ENCODE measurements at regions not wholly inside any gene's neighbourhood (a gene's known extent, or its start where the extent isn't known, plus 50 kb on each side); places are given as distances from the start of the nearest gene placed in this dataset.
"Not testable (repeated sequence)": the region's sequence is repeated elsewhere in the genome, so short reads cannot be mapped to it uniquely, and the experiment has no call there.

GRCh38 chr5:98393205-98393604 is 380.3 kb upstream of the RGMB start:
- DNase-seq (ENCODE audit: low read depth in 1 of 2, low spot score in 2 of 2); H3K27me3 ChIP-seq (replicated peaks in 1 of 4; ENCODE audit: control insufficient read depth in 3 of 4, extremely low read depth in 1 of 4, insufficient read depth in 3 of 4, low read length in 3 of 4); H2BK20ac ChIP-seq (ENCODE audit: low read length); H3K56ac ChIP-seq (replicated peaks; ENCODE audit: insufficient read length, low read depth, low read length); H3K18ac ChIP-seq (ENCODE audit: extremely low read depth, low read length); H3K14ac ChIP-seq (ENCODE audit: insufficient read length); H2AFZ ChIP-seq (ENCODE audit: low read length); FAIRE-seq; H4K5ac ChIP-seq (ENCODE audit: insufficient read length, low read depth, low read length); H3K4ac ChIP-seq (replicated peaks; ENCODE audit: insufficient read length, low read depth, low read length); H3K79me1 ChIP-seq (ENCODE audit: low read depth, low read length); H3K27ac ChIP-seq (ENCODE audit: low read depth, low read length); H2BK15ac ChIP-seq (ENCODE audit: low read length); H2BK120ac ChIP-seq (replicated peaks; ENCODE audit: low read depth, low read length); H4K8ac ChIP-seq (ENCODE audit: extremely low read depth, insufficient read depth, low read length); H3K79me2 ChIP-seq (ENCODE audit: control insufficient read depth in 1 of 2, insufficient read depth in 2 of 2, low read length in 2 of 2); H3K23ac ChIP-seq (ENCODE audit: insufficient read length); H3K4me3 ChIP-seq (ENCODE audit: extremely low read depth in 1 of 4, insufficient read depth in 2 of 4, low read depth in 3 of 4, low read length in 4 of 4); POLR2A ChIA-PET (ENCODE audit: partially characterized antibody); H3K23me2 ChIP-seq (ENCODE audit: low read depth, low read length); H3K4me2 ChIP-seq (ENCODE audit: insufficient read depth in 1 of 2, low read depth in 2 of 2, low read length in 2 of 2); H2BK5ac ChIP-seq (ENCODE audit: low read depth, low read length); H4K91ac ChIP-seq (replicated peaks; ENCODE audit: insufficient read length, low read length); H3K9ac ChIP-seq (replicated peaks in 1 of 4; ENCODE audit: extremely low read depth in 1 of 4, low read depth in 3 of 4, low read length in 3 of 4); H2AK5ac ChIP-seq (ENCODE audit: low read depth, low read length); H4K20me1 ChIP-seq (replicated peaks in 1 of 2; ENCODE audit: control insufficient read depth in 1 of 2, insufficient read depth in 2 of 2, low read length in 2 of 2); H3K9me3 ChIP-seq (ENCODE audit: insufficient read depth in 2 of 2, low read depth in 1 of 2, low read length in 1 of 2); H3K36me3 ChIP-seq (ENCODE audit: control insufficient read depth in 2 of 4, insufficient read depth in 4 of 4, low read length in 3 of 4); H3K4me1 ChIP-seq (replicated peaks in 1 of 4; ENCODE audit: control insufficient read depth in 3 of 4, insufficient read depth in 4 of 4, low read length in 3 of 4); H2BK12ac ChIP-seq (ENCODE audit: low read depth, low read length): not testable (repeated sequence)
- CTCF ChIA-PET (ENCODE audit: partially characterized antibody) = interaction anchor here (1.2 to 2.0 kb wide), 3 partner anchors 8 to 388 kb away, joined by 3 to 6 read pairs (median 5); no protein-coding TSS in a partner anchor
- 89% methylated on average over 8 of the region's 8 CpGs; no CpG with 5 or more reads in 1 of the 2 experiments for WGBS, 2 experiments (ENCODE audit: extremely low coverage in 1 of 2, insufficient coverage in 1 of 2, insufficient read length in 1 of 2, insufficient replicate concordance in 2 of 2, low coverage in 1 of 2, low lambda C conversion rate in 2 of 2, missing lambda C conversion rate in 1 of 2)

Data from H1 (cell line).